Loucy (cell line): ENCODE measurements at regions not wholly inside any gene's neighbourhood (a gene's known extent, or its start where the extent isn't known, plus 50 kb on each side); places are given as distances from the start of the nearest gene placed in this dataset.

ENCODE experiments used
- H2AFZ ChIP-seq: fragments of 200-600 bp; sonication (generic); 2 replicates; pipeline ENCODE4 v1.6.0; 2016; ENCODE audit warnings: antibody characterized with exemption, mild to moderate bottlenecking, low read length, moderate library complexity
- H3F3A ChIP-seq: fragments of 200-600 bp; 2 replicates; pipeline ENCODE4 v1.6.0; 2016; ENCODE audit warnings: antibody characterized with exemption, low read depth, mild to moderate bottlenecking
- H3K27me3 ChIP-seq: fragments of 200-600 bp; sonication (generic); 2 replicates; pipeline ENCODE4 v1.6.1; 2014; ENCODE audit warnings: low read length, mild to moderate bottlenecking; ENCODE audit not compliant: insufficient read depth, poor library complexity, severe bottlenecking
- H3K36me3 ChIP-seq: fragments of 200-600 bp; sonication (generic); 2 replicates; pipeline ENCODE4 v1.6.1; 2016; ENCODE audit warnings: low read length; ENCODE audit not compliant: insufficient read depth
- H3K4me1 ChIP-seq: fragments of 200-600 bp; sonication (generic); 2 replicates; pipeline ENCODE4 v1.5.1; 2014; ENCODE audit warnings: low read length, mild to moderate bottlenecking; ENCODE audit not compliant: insufficient read depth, poor library complexity, severe bottlenecking
- H3K4me2 ChIP-seq: fragments of 200-600 bp; sonication (generic); 2 replicates; pipeline ENCODE4 v1.6.0; 2014; ENCODE audit warnings: antibody characterized with exemption, low read length, low read depth, mild to moderate bottlenecking; ENCODE audit not compliant: poor library complexity, severe bottlenecking
- H3K4me3 ChIP-seq: fragments of 200-600 bp; sonication (generic); 2 replicates; pipeline ENCODE4 v1.5.1; 2014; ENCODE audit warnings: low read length, mild to moderate bottlenecking, mixed read lengths; ENCODE audit not compliant: poor library complexity, severe bottlenecking
- H3K79me2 ChIP-seq: fragments of 200-600 bp; sonication (generic); 2 replicates; pipeline ENCODE4 v1.6.1; 2014; ENCODE audit warnings: low read length; ENCODE audit not compliant: insufficient read depth
- H3K9ac ChIP-seq: fragments of 200-600 bp; sonication (generic); 2 replicates; pipeline ENCODE4 v1.6.0; 2014; ENCODE audit warnings: mild to moderate bottlenecking, low read depth, low read length, moderate library complexity; ENCODE audit not compliant: poor library complexity, severe bottlenecking
- H3K9me2 ChIP-seq: fragments of 200-600 bp; sonication (generic); replicated peaks from 2 replicates; pipeline ENCODE4 v1.6.1; 2016; ENCODE audit warnings: low read depth, low read length, mixed read lengths
- H3K9me3 ChIP-seq: fragments of 200-600 bp; sonication (generic); 2 replicates; pipeline ENCODE4 v1.6.1; 2014; ENCODE audit warnings: mild to moderate bottlenecking, antibody characterized with exemption, low read length, low read depth; ENCODE audit not compliant: insufficient read depth
- H4K20me1 ChIP-seq: fragments of 200-600 bp; sonication (generic); 2 replicates; pipeline ENCODE4 v1.6.0; 2014; ENCODE audit warnings: antibody characterized with exemption, low read length, mild to moderate bottlenecking; ENCODE audit not compliant: insufficient read depth, poor library complexity, severe bottlenecking
- CTCF ChIP-seq: fragments of 200-600 bp; sonication (generic); conservative IDR thresholded peaks from 2 replicates; pipeline ENCODE4 v1.5.1; 2014; ENCODE audit warnings: mild to moderate bottlenecking, antibody characterized with exemption, low read length
- EZH2phosphoT487 ChIP-seq: fragments of 200-600 bp; IDR thresholded peaks from 2 replicates; pipeline ENCODE4 v1.6.1; 2018; ENCODE audit warnings: antibody characterized with exemption, mild to moderate bottlenecking, moderate library complexity, borderline replicate concordance

GRCh38 chr6:10332111-10332510, 82.8 kb downstream of the TFAP2A start:
- Histone ChIP-seq H3K9me3 (no peaks in the 10 kb centered on the region), H4K20me1 (no peaks in the 10 kb centered on the region), H3K4me2 (no peak overlapping the region), H3K4me3 (no peak overlapping the region), H2AFZ (no peak overlapping the region), H3F3A (no peaks in the 10 kb centered on the region), H3K9ac (no peak overlapping the region), H3K4me1 (no peaks in the 10 kb centered on the region), H3K79me2 (no peaks in the 10 kb centered on the region), H3K9me2 (no peaks in the 10 kb centered on the region), H3K36me3 (no peaks in the 10 kb centered on the region), H3K27me3 (no peaks in the 10 kb centered on the region)
- no peak for TF ChIP-seq EZH2phosphoT487
- TF ChIP-seq CTCF: no peak

GRCh38 chr6:10331334-10331968, 83.4 kb downstream of the TFAP2A start:
- Histone ChIP-seq H3K36me3 (no peaks in the 10 kb centered on the region), H3K9me3 (no peaks in the 10 kb centered on the region), H3K9ac (no peak overlapping the region), H3K27me3 (no peaks in the 10 kb centered on the region), H2AFZ (no peak overlapping the region), H3K79me2 (no peaks in the 10 kb centered on the region), H3K4me1 (no peaks in the 10 kb centered on the region), H3K4me3 (no peak overlapping the region), H3K9me2 (no peaks in the 10 kb centered on the region), H3K4me2 (no peak overlapping the region), H3F3A (no peaks in the 10 kb centered on the region), H4K20me1 (no peaks in the 10 kb centered on the region)
- TF ChIP-seq CTCF (no peak), EZH2phosphoT487 (no peak)

- Histone ChIP-seq H3K27me3 (no peaks in the 10 kb centered on the region), H3F3A (no peaks in the 10 kb centered on the region), H3K4me2 (no peak overlapping the region), H2AFZ (no peak overlapping the region), H3K36me3 (no peaks in the 10 kb centered on the region), H3K79me2 (no peaks in the 10 kb centered on the region), H3K4me1 (no peaks in the 10 kb centered on the region), H3K9me2 (no peaks in the 10 kb centered on the region), H3K4me3 (no peak overlapping the region), H3K9me3 (0 out of 2 replicates have a peak, but pooled peaks cover 3% of the 10 kb centered on the region), H4K20me1 (no peaks in the 10 kb centered on the region), H3K9ac (no peak overlapping the region)
- TF ChIP-seq CTCF (no peak), EZH2phosphoT487 (no peak)
These were observed 84.4 kb downstream of the TFAP2A start for GRCh38 chr6:10330515-10330914.
